Keratinocyte (primary cell): ENCODE measurements at regions not wholly inside any gene's neighbourhood (a gene's known extent, or its start where the extent isn't known, plus 50 kb on each side); places are given as distances from the start of the nearest gene placed in this dataset.

Experiments used
- DNase-seq: peaks from one replicate; pipeline ENCODE4 v3.0.0-alpha.2; 2011; ENCODE audit warnings: low read depth, missing footprints, low spot score
- FAIRE-seq: peaks from 2 replicates; lab custom pipeline; 2011; peaks lifted over from hg19 to GRCh38; lab: Jason Lieb, UNC
- H2AFZ ChIP-seq: 2 replicates; pipeline ENCODE4 v1.6.0; 2012; ENCODE audit warnings: low read length, control low read depth, inconsistent platforms; ENCODE audit not compliant: control insufficient read depth
- H3K27ac ChIP-seq: 2 replicates; pipeline ENCODE4 v1.5.1; 2011; ENCODE audit warnings: low read length; ENCODE audit not compliant: control insufficient read depth, insufficient read depth
- H3K27me3 ChIP-seq: 3 replicates; pipeline ENCODE4 v1.6.0; 2011; ENCODE audit warnings: low read length; ENCODE audit not compliant: control insufficient read depth, insufficient read depth; ENCODE audit errors: extremely low read depth
- H3K36me3 ChIP-seq, 2 experiments: 2 replicates in 1 of 2; 3 replicates in 1 of 2; pipeline ENCODE4 v1.5.1; 2011; ENCODE audit warnings: low read length in 2 of 2, mild to moderate bottlenecking in 1 of 2; ENCODE audit not compliant: control insufficient read depth in 2 of 2, insufficient read depth in 2 of 2; ENCODE audit errors: extremely low read depth in 1 of 2
- H3K4me1 ChIP-seq: 3 replicates; pipeline ENCODE4 v1.5.1; 2011; ENCODE audit warnings: low read length; ENCODE audit not compliant: control insufficient read depth, insufficient read depth; ENCODE audit errors: extremely low read depth
- H3K4me2 ChIP-seq: 3 replicates; pipeline ENCODE4 v1.6.0; 2011; ENCODE audit warnings: low read depth, low read length; ENCODE audit not compliant: control insufficient read depth, insufficient read depth; ENCODE audit errors: extremely low read depth
- H3K4me3 ChIP-seq, 3 experiments: fragments of 200-600 bp in 1 of 3; sonication (generic) in 1 of 3; 2 replicates in 2 of 3; 3 replicates in 1 of 3; pipeline ENCODE4 v1.5.1; 2011 to 2016; ENCODE audit warnings: low read length in 3 of 3, mild to moderate bottlenecking in 3 of 3, control low read depth in 2 of 3, inconsistent platforms in 1 of 3, low read depth in 1 of 3, mixed read lengths in 1 of 3, mixed run types in 1 of 3, moderate library complexity in 1 of 3; ENCODE audit not compliant: control insufficient read depth in 2 of 3, insufficient read depth in 2 of 3; ENCODE audit errors: extremely low read depth in 1 of 3
- H3K79me2 ChIP-seq: 2 replicates; pipeline ENCODE4 v1.6.0; 2012; ENCODE audit warnings: low read length; ENCODE audit not compliant: control insufficient read depth, insufficient read depth
- H3K9ac ChIP-seq: 3 replicates; pipeline ENCODE4 v1.6.0; 2011; ENCODE audit warnings: low read length; ENCODE audit not compliant: control insufficient read depth, insufficient read depth; ENCODE audit errors: extremely low read depth
- H3K9me1 ChIP-seq: 3 replicates; pipeline ENCODE4 v1.6.0; 2011; ENCODE audit warnings: low read length; ENCODE audit not compliant: control insufficient read depth, insufficient read depth; ENCODE audit errors: extremely low read depth
- H3K9me3 ChIP-seq: 2 replicates; pipeline ENCODE4 v1.5.1; 2012; ENCODE audit warnings: low read depth, low read length; ENCODE audit not compliant: control insufficient read depth
- H4K20me1 ChIP-seq: 3 replicates; pipeline ENCODE4 v1.6.0; 2011; ENCODE audit warnings: low read length; ENCODE audit not compliant: control insufficient read depth, insufficient read depth; ENCODE audit errors: extremely low read depth
- EZH2 ChIP-seq: IDR thresholded peaks from one replicate; pipeline ENCODE4 v1.6.1; 2012; ENCODE audit warnings: inconsistent platforms, mild to moderate bottlenecking, low read length, moderate library complexity
- dilution Hi-C: fragments of 300-500 bp; cut with MboI; formaldehyde crosslinking; loops from one replicate; pipeline ENCODE4 v1.7.0; 2020; ENCODE audit warnings: low sequenced_read_pairs; ENCODE audit not compliant: extremely low pct_ligation_motif_present
- TF ChIP-seq, protein P1 (sequence below), 3 experiments: IDR thresholded peaks in 1 of 3; conservative IDR thresholded peaks in 1 of 3; optimal IDR thresholded peaks in 1 of 3; 2 replicates in 2 of 3; 3 replicates in 1 of 3; pipeline versions ENCODE3 to v1.5.1; 2011; ENCODE audit warnings: low read length in 3 of 3, mild to moderate bottlenecking in 3 of 3, moderate library complexity in 2 of 3, control low read depth in 1 of 3, inconsistent platforms in 1 of 3; ENCODE audit not compliant: insufficient read depth in 2 of 3; ENCODE audit errors: extremely low read depth in 1 of 3

GRCh38 chr6:112941613-112942012, 594.5 kb downstream of the RFPL4B start:
- H3K4me2 ChIP-seq: no peak overlapping the region
- no peaks in the 10 kb centered on the region for H3K9me3 ChIP-seq
- no peaks in the 10 kb centered on the region for H3K36me3 ChIP-seq
- H3K4me1 ChIP-seq: no peaks in the 10 kb centered on the region
- no peak overlapping the region for H3K4me3 ChIP-seq
- no peak overlapping the region for H3K9ac ChIP-seq
- no peak overlapping the region for H3K27ac ChIP-seq
- TF ChIP-seq EZH2: no peak
- TF ChIP-seq, protein P1, sequence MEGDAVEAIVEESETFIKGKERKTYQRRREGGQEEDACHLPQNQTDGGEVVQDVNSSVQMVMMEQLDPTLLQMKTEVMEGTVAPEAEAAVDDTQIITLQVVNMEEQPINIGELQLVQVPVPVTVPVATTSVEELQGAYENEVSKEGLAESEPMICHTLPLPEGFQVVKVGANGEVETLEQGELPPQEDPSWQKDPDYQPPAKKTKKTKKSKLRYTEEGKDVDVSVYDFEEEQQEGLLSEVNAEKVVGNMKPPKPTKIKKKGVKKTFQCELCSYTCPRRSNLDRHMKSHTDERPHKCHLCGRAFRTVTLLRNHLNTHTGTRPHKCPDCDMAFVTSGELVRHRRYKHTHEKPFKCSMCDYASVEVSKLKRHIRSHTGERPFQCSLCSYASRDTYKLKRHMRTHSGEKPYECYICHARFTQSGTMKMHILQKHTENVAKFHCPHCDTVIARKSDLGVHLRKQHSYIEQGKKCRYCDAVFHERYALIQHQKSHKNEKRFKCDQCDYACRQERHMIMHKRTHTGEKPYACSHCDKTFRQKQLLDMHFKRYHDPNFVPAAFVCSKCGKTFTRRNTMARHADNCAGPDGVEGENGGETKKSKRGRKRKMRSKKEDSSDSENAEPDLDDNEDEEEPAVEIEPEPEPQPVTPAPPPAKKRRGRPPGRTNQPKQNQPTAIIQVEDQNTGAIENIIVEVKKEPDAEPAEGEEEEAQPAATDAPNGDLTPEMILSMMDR (optimal IDR thresholded peaks at IDR 0.05 in 1 of 3, IDR thresholded peaks at IDR 0.05 in 1 of 3, conservative IDR thresholded peaks at IDR 0.05 in 1 of 3; ENCODE audit: extremely low read depth in 1 of 3, insufficient read depth in 2 of 3, low read length in 3 of 3): no peak
- H2AFZ ChIP-seq: no peak overlapping the region
- no peaks in the 10 kb centered on the region for H3K79me2 ChIP-seq
- no peaks in the 10 kb centered on the region for H3K27me3 ChIP-seq
- H3K9me1 ChIP-seq: no peaks in the 10 kb centered on the region
- no peak for FAIRE-seq
- no peaks in the 10 kb centered on the region for H4K20me1 ChIP-seq
- DNase-seq: no peak
- dilution Hi-C loops: no loop called here

DNA sequence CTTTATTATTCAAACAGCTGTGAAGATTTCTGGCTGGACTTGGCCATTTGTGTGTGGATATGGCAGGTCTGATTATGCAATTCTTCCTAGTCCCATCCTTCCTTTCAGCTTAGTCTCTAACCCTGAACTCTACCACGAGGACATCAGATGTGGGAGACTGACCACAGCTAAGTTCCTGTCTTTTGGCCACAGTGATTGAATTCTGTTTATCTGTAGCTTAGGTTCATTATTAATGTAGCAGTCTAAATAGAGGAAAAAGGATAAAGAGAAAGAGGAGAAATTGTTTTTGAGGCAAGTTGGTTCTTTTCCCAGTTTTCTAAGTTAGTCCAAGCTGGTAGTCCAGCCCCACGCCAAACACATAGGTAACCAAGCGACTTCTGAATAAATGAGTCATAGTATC, 598.9 kb downstream of the RFPL4B start:
- DNase-seq (no peak), FAIRE-seq (no peak)
- no peak overlapping the region for H3K9ac ChIP-seq
- H3K9me1 ChIP-seq: no peaks in the 10 kb centered on the region
- dilution Hi-C loops: no loop called here
- H3K27me3 ChIP-seq: no peaks in the 10 kb centered on the region
- TF ChIP-seq, protein P1 (optimal IDR thresholded peaks at IDR 0.05 in 1 of 3, IDR thresholded peaks at IDR 0.05 in 1 of 3, conservative IDR thresholded peaks at IDR 0.05 in 1 of 3; ENCODE audit: extremely low read depth in 1 of 3, insufficient read depth in 2 of 3, low read length in 3 of 3): no peak
- no peak for TF ChIP-seq EZH2
- no peaks in the 10 kb centered on the region for H3K9me3 ChIP-seq
- no peaks in the 10 kb centered on the region for H4K20me1 ChIP-seq
- H3K4me2 ChIP-seq: no peak overlapping the region
- H3K4me1 ChIP-seq: no peaks in the 10 kb centered on the region
- H2AFZ ChIP-seq: no peak overlapping the region
- H3K27ac ChIP-seq: no peak overlapping the region
- no peaks in the 10 kb centered on the region for H3K36me3 ChIP-seq
- H3K4me3 ChIP-seq: no peak overlapping the region
- no peaks in the 10 kb centered on the region for H3K79me2 ChIP-seq
